ENCODE measurements at regions not wholly inside any gene's neighbourhood (a gene's known extent, or its start where the extent isn't known, plus 50 kb on each side); places are given as distances from the start of the nearest gene placed in this dataset.

DNA sequence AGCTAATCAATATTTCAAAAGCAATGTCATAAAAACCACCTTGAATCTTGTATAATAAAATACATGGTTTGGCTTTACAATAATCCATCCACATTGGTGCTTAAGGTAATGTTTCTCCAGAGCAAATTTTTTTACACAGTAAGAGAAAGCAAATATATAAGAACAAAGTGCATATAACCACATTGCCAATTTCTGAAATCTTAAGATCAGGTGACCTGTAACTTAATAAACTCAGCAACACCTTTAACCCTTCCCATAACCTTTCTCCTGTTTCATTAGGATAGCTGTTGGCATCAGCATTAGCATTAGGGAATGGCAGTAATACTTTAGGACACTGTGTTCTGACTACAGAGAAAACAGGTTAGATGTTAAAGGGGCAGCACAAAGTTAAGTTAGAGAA lies 155.9 kb upstream of the SEMA3D start:
- Histone ChIP-seq H2AFZ (ENCODE audit: low read length) (no peak overlapping the region), H3K27ac (ENCODE audit: low read depth, low read length, poor library complexity, severe bottlenecking) (no peak overlapping the region), H3K79me2 (ENCODE audit: insufficient read depth, low read length) (no peaks in the 10 kb centered on the region), H3K9me2 (ENCODE audit: low read depth, low read length) (no peaks in the 10 kb centered on the region), H4K20me1 (ENCODE audit: insufficient read depth, low read length) (no peaks in the 10 kb centered on the region), H3K9me3 (ENCODE audit: low read length) (no peaks in the 10 kb centered on the region), H3K4me3 (ENCODE audit: low read depth, low read length, poor library complexity, severe bottlenecking) (no peak overlapping the region), H3K4me1 (ENCODE audit: insufficient read depth, low read length, severe bottlenecking) (no peaks in the 10 kb centered on the region), H3K36me3 (ENCODE audit: insufficient read depth, low read length) (no peaks in the 10 kb centered on the region), H3F3A (ENCODE audit: insufficient read depth, low read length) (no peaks in the 10 kb centered on the region), H3K4me2 (ENCODE audit: low read length) (no peak overlapping the region), H3K9ac (ENCODE audit: low read length) (no peak overlapping the region), H3K27me3 (ENCODE audit: insufficient read depth, low read length) (no peaks in the 10 kb centered on the region)
- TF ChIP-seq, protein P1, sequence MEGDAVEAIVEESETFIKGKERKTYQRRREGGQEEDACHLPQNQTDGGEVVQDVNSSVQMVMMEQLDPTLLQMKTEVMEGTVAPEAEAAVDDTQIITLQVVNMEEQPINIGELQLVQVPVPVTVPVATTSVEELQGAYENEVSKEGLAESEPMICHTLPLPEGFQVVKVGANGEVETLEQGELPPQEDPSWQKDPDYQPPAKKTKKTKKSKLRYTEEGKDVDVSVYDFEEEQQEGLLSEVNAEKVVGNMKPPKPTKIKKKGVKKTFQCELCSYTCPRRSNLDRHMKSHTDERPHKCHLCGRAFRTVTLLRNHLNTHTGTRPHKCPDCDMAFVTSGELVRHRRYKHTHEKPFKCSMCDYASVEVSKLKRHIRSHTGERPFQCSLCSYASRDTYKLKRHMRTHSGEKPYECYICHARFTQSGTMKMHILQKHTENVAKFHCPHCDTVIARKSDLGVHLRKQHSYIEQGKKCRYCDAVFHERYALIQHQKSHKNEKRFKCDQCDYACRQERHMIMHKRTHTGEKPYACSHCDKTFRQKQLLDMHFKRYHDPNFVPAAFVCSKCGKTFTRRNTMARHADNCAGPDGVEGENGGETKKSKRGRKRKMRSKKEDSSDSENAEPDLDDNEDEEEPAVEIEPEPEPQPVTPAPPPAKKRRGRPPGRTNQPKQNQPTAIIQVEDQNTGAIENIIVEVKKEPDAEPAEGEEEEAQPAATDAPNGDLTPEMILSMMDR (IDR thresholded peaks at IDR 0.05; ENCODE audit: low read length), result no peak
- no peak for TF ChIP-seq EZH2 (IDR thresholded peaks at IDR 0.05; ENCODE audit: borderline replicate concordance, low read length)

DNA sequence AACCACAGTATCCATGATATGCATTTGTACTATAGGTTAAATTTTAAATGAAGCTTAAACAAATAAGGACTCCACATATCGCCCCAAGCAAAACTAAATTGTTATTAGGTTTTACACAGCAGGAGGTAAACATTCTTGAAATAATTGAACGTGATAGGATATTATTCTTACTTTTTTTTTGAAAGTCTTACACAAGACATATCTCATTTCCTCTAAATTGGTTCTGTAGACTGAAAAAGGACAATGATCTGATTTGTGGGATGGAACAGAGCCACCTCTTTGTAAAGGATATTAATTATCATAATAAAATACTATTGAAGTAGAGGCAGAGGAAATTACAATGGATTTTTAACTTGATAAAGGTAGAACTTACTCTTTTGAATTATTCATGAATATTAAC lies 155.1 kb upstream of the SEMA3D start:
- H3F3A ChIP-seq (ENCODE audit: insufficient read depth, low read length), result no peaks in the 10 kb centered on the region
- H3K27me3 ChIP-seq (ENCODE audit: insufficient read depth, low read length), result no peaks in the 10 kb centered on the region
- H3K4me3 ChIP-seq (ENCODE audit: low read depth, low read length, poor library complexity, severe bottlenecking), result no peak overlapping the region
- H3K9me3 ChIP-seq (ENCODE audit: low read length), result no peaks in the 10 kb centered on the region
- no peaks in the 10 kb centered on the region for H3K9me2 ChIP-seq (ENCODE audit: low read depth, low read length)
- H4K20me1 ChIP-seq (ENCODE audit: insufficient read depth, low read length), result no peaks in the 10 kb centered on the region
- no peak overlapping the region for H3K4me2 ChIP-seq (ENCODE audit: low read length)
- H2AFZ ChIP-seq (ENCODE audit: low read length), result no peak overlapping the region
- TF ChIP-seq, protein P1 (IDR thresholded peaks at IDR 0.05; ENCODE audit: low read length), result no peak
- no peak for TF ChIP-seq EZH2 (IDR thresholded peaks at IDR 0.05; ENCODE audit: borderline replicate concordance, low read length)
- no peaks in the 10 kb centered on the region for H3K4me1 ChIP-seq (ENCODE audit: insufficient read depth, low read length, severe bottlenecking)
- no peaks in the 10 kb centered on the region for H3K79me2 ChIP-seq (ENCODE audit: insufficient read depth, low read length)
- no peak overlapping the region for H3K9ac ChIP-seq (ENCODE audit: low read length)
- no peak overlapping the region for H3K27ac ChIP-seq (ENCODE audit: low read depth, low read length, poor library complexity, severe bottlenecking)
- H3K36me3 ChIP-seq (ENCODE audit: insufficient read depth, low read length), result no peaks in the 10 kb centered on the region

DNA sequence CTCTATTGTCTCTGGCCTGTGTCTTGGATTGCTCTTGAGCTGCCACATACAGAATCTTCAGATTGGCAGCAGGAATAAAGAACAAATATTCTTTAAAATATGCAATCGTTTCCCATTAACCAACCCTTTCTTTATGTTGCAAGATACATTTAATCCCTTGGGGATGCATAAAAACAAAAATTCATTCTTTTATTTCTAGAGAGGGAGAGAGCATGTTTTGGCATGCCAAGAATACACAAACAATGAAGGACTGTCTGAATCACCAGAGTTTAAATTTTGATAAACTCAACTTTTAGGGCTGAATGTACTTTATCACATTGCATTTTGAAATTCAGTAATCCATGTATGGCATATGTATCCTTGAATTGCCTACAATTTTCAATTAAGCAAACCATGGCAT lies 154.3 kb upstream of the SEMA3D start:
- Histone ChIP-seq H3K9me2 (ENCODE audit: low read depth, low read length) (no peaks in the 10 kb centered on the region), H3K9me3 (ENCODE audit: low read length) (no peaks in the 10 kb centered on the region), H3K9ac (ENCODE audit: low read length) (no peak overlapping the region), H3K4me3 (ENCODE audit: low read depth, low read length, poor library complexity, severe bottlenecking) (no peak overlapping the region), H3K79me2 (ENCODE audit: insufficient read depth, low read length) (no peaks in the 10 kb centered on the region), H3K4me1 (ENCODE audit: insufficient read depth, low read length, severe bottlenecking) (no peaks in the 10 kb centered on the region), H4K20me1 (ENCODE audit: insufficient read depth, low read length) (no peaks in the 10 kb centered on the region), H3K4me2 (ENCODE audit: low read length) (no peak overlapping the region), H3K27ac (ENCODE audit: low read depth, low read length, poor library complexity, severe bottlenecking) (no peak overlapping the region), H3K36me3 (ENCODE audit: insufficient read depth, low read length) (no peaks in the 10 kb centered on the region), H2AFZ (ENCODE audit: low read length) (no peak overlapping the region), H3F3A (ENCODE audit: insufficient read depth, low read length) (no peaks in the 10 kb centered on the region), H3K27me3 (ENCODE audit: insufficient read depth, low read length) (no peaks in the 10 kb centered on the region)
- TF ChIP-seq, protein P1 (IDR thresholded peaks at IDR 0.05; ENCODE audit: low read length), result no peak
- TF ChIP-seq EZH2 (IDR thresholded peaks at IDR 0.05; ENCODE audit: borderline replicate concordance, low read length), result no peak

Data from OCI-LY1 (cell line).